ENCODE measurements at regions not wholly inside any gene's neighbourhood (a gene's known extent, or its start where the extent isn't known, plus 50 kb on each side); places are given as distances from the start of the nearest gene placed in this dataset.

DNA sequence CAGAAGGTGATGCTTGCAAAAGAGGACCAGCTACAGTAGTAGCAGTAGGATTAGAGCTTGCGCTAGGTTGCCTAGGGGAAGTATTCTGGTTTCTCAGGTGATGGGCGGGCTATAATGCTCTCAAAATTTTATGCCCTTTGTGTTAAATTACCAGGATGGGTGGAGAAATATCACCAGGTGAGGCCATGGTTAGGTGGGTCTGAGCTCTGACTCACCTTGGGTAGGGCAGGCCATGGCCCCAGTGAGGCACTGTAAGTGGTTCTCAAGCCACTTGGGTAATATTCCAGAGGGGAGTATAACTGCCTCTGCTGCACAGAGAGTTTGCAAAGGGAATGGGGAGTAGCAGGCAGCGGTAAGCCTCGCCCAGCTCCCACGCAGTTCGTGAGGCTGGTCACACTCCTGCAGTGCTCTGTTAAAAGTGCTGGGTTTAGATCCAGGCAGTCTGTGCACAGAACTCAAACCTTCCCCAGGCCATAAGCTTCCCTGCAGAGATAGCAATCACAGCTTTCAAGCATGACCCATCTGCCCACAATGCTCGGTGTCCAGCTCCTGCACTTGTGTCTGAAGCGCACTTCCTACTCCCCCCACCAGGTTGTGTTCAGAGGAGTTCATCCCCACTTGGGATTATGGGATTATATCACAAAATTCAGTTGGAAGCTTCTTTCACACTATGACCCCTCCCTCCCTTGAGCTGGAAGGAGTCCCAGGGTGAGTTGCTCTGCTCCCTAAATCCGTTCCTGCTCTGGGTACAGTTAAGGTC lies 575.0 kb downstream of the CHSY3 start:
- no peaks in the 10 kb centered on the region for H3K27me3 ChIP-seq (replicated peaks in 2 of 5; ENCODE audit: control insufficient read depth in 4 of 5, insufficient read depth in 5 of 5, low read length in 4 of 5)
- WGBS (ENCODE audit: insufficient coverage), result 77% methylated on average over 4 of the region's 9 CpGs
- H3K9me3 ChIP-seq (ENCODE audit: control extremely low read depth in 1 of 5, control insufficient read depth in 4 of 5, insufficient read depth in 2 of 5, low read depth in 1 of 5, low read length in 4 of 5), result peaks cover 0 to 5% (median 0%) of the 10 kb centered on the region in 5 experiments
- H3K4me1 ChIP-seq (ENCODE audit: control extremely low read depth in 1 of 4, control insufficient read depth in 4 of 4, insufficient read depth in 4 of 4, low read length in 3 of 4), result peaks cover 0 to 4% (median 0%) of the 10 kb centered on the region in 4 experiments
- no peak for DNase-seq
- H3K4me3 ChIP-seq (ENCODE audit: control insufficient read depth in 1 of 7, extremely low read depth in 1 of 7, insufficient read depth in 4 of 7, low read depth in 2 of 7, low read length in 6 of 7), result no peak overlapping the region
- H3K27ac ChIP-seq (ENCODE audit: insufficient read depth in 1 of 2, low read depth in 1 of 2, low read length in 2 of 2, poor library complexity in 1 of 2, severe bottlenecking in 2 of 2), result no peak overlapping the region
- ChIA-PET POLR2A (no interaction called here), CTCF (interaction anchor here (0.7 to 2.2 kb wide), 5 partner anchors 10 to 24 kb away, joined by 3 to 6 read pairs (median 3); no protein-coding TSS in a partner anchor)
- no peaks in the 10 kb centered on the region for H3K36me3 ChIP-seq (ENCODE audit: control insufficient read depth in 4 of 4, insufficient read depth in 4 of 4, low read length in 3 of 4)

DNA sequence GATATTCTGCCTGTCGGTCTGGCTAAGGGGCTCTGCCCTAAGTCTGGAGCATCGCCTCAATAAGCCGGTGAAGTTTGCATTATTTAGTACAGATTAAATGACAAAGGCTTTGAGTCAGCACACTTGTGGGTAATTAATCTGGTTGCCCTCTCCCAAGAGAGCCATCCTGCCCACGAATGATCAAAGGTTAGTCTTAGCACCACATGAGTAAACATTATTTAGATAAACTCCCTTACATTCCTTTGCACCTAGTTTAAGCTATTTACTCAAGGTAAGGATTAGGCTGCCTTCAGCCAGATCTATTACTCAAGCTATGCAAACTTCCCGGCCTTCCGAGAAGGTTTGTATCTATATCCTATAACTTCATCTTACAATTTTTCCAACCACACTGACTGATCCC lies 572.1 kb downstream of the CHSY3 start:
- DNase-seq, result no peak
- H3K4me1 ChIP-seq (ENCODE audit: control extremely low read depth in 1 of 4, control insufficient read depth in 4 of 4, insufficient read depth in 4 of 4, low read length in 3 of 4), result peaks cover 0 to 4% (median 0%) of the 10 kb centered on the region in 4 experiments
- peaks cover 0 to 5% (median 1%) of the 10 kb centered on the region in 5 experiments for H3K9me3 ChIP-seq (ENCODE audit: control extremely low read depth in 1 of 5, control insufficient read depth in 4 of 5, insufficient read depth in 2 of 5, low read depth in 1 of 5, low read length in 4 of 5)
- H3K27ac ChIP-seq (ENCODE audit: insufficient read depth in 1 of 2, low read depth in 1 of 2, low read length in 2 of 2, poor library complexity in 1 of 2, severe bottlenecking in 2 of 2), result no peak overlapping the region
- H3K36me3 ChIP-seq (ENCODE audit: control insufficient read depth in 4 of 4, insufficient read depth in 4 of 4, low read length in 3 of 4), result no peaks in the 10 kb centered on the region
- WGBS (ENCODE audit: insufficient coverage), result 88% methylated on average over 4 of the region's 6 CpGs
- no peaks in the 10 kb centered on the region for H3K27me3 ChIP-seq (replicated peaks in 2 of 5; ENCODE audit: control insufficient read depth in 4 of 5, insufficient read depth in 5 of 5, low read length in 4 of 5)
- ChIA-PET CTCF (no interaction called here), POLR2A (no interaction called here)
- H3K4me3 ChIP-seq (ENCODE audit: control insufficient read depth in 1 of 7, extremely low read depth in 1 of 7, insufficient read depth in 4 of 7, low read depth in 2 of 7, low read length in 6 of 7), result no peak overlapping the region

DNA sequence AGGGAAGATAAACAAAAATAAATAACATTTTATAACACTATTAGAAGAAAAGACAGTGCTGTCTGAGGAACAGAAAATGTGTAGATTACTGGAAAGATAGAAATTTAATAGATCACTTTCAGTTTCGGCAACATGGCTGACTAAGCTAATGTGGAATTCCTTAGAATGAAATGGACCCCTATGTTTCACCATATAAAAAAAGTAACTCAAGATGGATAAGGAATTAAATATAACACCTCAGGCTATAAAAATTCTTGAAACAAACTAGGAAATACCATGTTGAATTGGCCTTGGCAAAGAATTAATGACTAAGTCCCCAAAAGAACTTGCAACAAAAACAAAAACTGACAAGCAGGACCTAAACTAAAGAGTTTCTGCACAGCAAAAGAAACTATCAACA lies 558.3 kb downstream of the CHSY3 start:
- Histone ChIP-seq H3K36me3 (ENCODE audit: control insufficient read depth in 4 of 4, insufficient read depth in 4 of 4, low read length in 3 of 4) (no peaks in the 10 kb centered on the region), H3K4me3 (ENCODE audit: control insufficient read depth in 1 of 7, extremely low read depth in 1 of 7, insufficient read depth in 4 of 7, low read depth in 2 of 7, low read length in 6 of 7) (no peak overlapping the region), H3K27me3 (replicated peaks in 2 of 5; ENCODE audit: control insufficient read depth in 4 of 5, insufficient read depth in 5 of 5, low read length in 4 of 5) (no peaks in the 10 kb centered on the region), H3K9me3 (ENCODE audit: control extremely low read depth in 1 of 5, control insufficient read depth in 4 of 5, insufficient read depth in 2 of 5, low read depth in 1 of 5, low read length in 4 of 5) (peaks cover 0 to 4% (median 0%) of the 10 kb centered on the region in 5 experiments), H3K4me1 (ENCODE audit: control extremely low read depth in 1 of 4, control insufficient read depth in 4 of 4, insufficient read depth in 4 of 4, low read length in 3 of 4) (no peaks in the 10 kb centered on the region), H3K27ac (ENCODE audit: insufficient read depth in 1 of 2, low read depth in 1 of 2, low read length in 2 of 2, poor library complexity in 1 of 2, severe bottlenecking in 2 of 2) (no peak overlapping the region)
- WGBS (ENCODE audit: insufficient coverage), result no CpG with 5 or more reads among the region's 1 CpG
- CTCF ChIA-PET, result no interaction called here
- POLR2A ChIA-PET, result no interaction called here
- no peak for DNase-seq

DNA sequence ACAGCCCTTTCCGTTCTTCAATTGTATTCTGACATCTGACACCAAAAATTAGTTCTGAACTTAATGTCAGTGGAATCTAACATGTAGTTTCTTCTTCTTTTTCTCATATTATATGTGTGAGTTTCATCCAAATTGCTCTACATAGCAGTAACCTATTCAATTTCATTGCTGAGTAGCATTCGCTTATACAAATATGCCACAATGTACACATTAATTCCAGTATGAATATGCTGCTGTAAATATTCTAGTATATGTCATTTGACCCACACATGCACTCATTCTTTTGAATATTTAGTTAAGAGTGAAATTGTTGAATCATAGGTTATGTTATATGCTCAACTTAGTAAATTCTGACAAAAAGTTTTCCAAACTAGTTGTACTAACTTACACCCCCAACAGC lies 550.9 kb downstream of the CHSY3 start:
- ChIA-PET POLR2A (no interaction called here), CTCF (no interaction called here)
- no peak overlapping the region for H3K4me3 ChIP-seq (ENCODE audit: control insufficient read depth in 1 of 7, extremely low read depth in 1 of 7, insufficient read depth in 4 of 7, low read depth in 2 of 7, low read length in 6 of 7)
- no peaks in the 10 kb centered on the region for H3K27me3 ChIP-seq (replicated peaks in 2 of 5; ENCODE audit: control insufficient read depth in 4 of 5, insufficient read depth in 5 of 5, low read length in 4 of 5)
- H3K9me3 ChIP-seq (ENCODE audit: control extremely low read depth in 1 of 5, control insufficient read depth in 4 of 5, insufficient read depth in 2 of 5, low read depth in 1 of 5, low read length in 4 of 5), result peaks cover 0 to 4% (median 0%) of the 10 kb centered on the region in 5 experiments
- WGBS (ENCODE audit: insufficient coverage), result no CpG with 5 or more reads among the region's 2 CpGs
- no peaks in the 10 kb centered on the region for H3K4me1 ChIP-seq (ENCODE audit: control extremely low read depth in 1 of 4, control insufficient read depth in 4 of 4, insufficient read depth in 4 of 4, low read length in 3 of 4)
- no peak for DNase-seq
- no peaks in the 10 kb centered on the region for H3K36me3 ChIP-seq (ENCODE audit: control insufficient read depth in 4 of 4, insufficient read depth in 4 of 4, low read length in 3 of 4)
- no peak overlapping the region for H3K27ac ChIP-seq (ENCODE audit: insufficient read depth in 1 of 2, low read depth in 1 of 2, low read length in 2 of 2, poor library complexity in 1 of 2, severe bottlenecking in 2 of 2)

DNA sequence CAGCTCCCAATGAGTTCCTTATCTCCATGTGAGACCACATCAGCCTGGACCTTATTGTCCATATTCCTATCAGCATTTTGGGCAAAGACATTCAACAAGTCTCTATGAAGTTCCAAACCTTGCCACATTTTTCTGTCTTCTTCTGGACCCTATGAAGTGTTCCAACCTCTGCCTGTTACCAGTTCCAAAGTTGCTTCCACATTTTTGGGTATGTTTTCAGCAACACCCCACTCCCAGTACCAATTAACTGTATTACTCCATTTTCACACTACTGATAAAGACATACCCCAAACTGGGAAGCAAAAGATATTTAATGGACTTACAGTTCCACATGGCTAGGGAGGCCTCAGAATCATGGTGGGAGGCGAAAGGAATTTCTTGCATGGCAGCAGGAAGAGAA lies 548.5 kb downstream of the CHSY3 start:
- DNase-seq, result no peak
- CTCF ChIA-PET, result no interaction called here
- Histone ChIP-seq H3K4me1 (ENCODE audit: control extremely low read depth in 1 of 4, control insufficient read depth in 4 of 4, insufficient read depth in 4 of 4, low read length in 3 of 4) (no peaks in the 10 kb centered on the region), H3K27me3 (replicated peaks in 2 of 5; ENCODE audit: control insufficient read depth in 4 of 5, insufficient read depth in 5 of 5, low read length in 4 of 5) (no peaks in the 10 kb centered on the region), H3K4me3 (ENCODE audit: control insufficient read depth in 1 of 7, extremely low read depth in 1 of 7, insufficient read depth in 4 of 7, low read depth in 2 of 7, low read length in 6 of 7) (no peak overlapping the region), H3K36me3 (ENCODE audit: control insufficient read depth in 4 of 4, insufficient read depth in 4 of 4, low read length in 3 of 4) (no peaks in the 10 kb centered on the region), H3K27ac (ENCODE audit: insufficient read depth in 1 of 2, low read depth in 1 of 2, low read length in 2 of 2, poor library complexity in 1 of 2, severe bottlenecking in 2 of 2) (no peak overlapping the region), H3K9me3 (ENCODE audit: control extremely low read depth in 1 of 5, control insufficient read depth in 4 of 5, insufficient read depth in 2 of 5, low read depth in 1 of 5, low read length in 4 of 5) (peaks cover 0 to 2% (median 0%) of the 10 kb centered on the region in 5 experiments)
- POLR2A ChIA-PET, result no interaction called here
- WGBS (ENCODE audit: insufficient coverage), result no CpG with 5 or more reads among the region's 1 CpG

DNA sequence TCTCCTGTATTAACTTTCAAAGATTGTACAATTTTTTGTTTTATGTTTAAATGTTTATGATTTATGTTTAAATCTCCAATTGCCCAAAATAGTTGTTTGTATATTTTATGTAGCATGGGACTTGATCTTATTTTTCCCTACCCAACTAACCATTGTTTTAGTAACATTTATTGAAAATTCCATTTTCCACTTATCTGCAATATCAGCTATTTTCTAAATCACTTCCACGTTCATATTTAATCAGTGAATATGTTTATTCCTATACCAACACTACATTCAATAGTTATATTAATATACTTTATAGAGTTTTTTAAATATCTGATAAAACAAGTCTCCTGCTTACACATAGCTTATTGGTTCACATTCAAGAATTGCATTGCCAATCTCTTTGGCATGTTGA lies 532.2 kb downstream of the CHSY3 start:
- no peaks in the 10 kb centered on the region for H3K4me1 ChIP-seq (ENCODE audit: control extremely low read depth in 1 of 4, control insufficient read depth in 4 of 4, insufficient read depth in 4 of 4, low read length in 3 of 4)
- POLR2A ChIA-PET, result no interaction called here
- H3K36me3 ChIP-seq (ENCODE audit: control insufficient read depth in 4 of 4, insufficient read depth in 4 of 4, low read length in 3 of 4), result no peaks in the 10 kb centered on the region
- no peak overlapping the region for H3K27ac ChIP-seq (ENCODE audit: insufficient read depth in 1 of 2, low read depth in 1 of 2, low read length in 2 of 2, poor library complexity in 1 of 2, severe bottlenecking in 2 of 2)
- H3K9me3 ChIP-seq (ENCODE audit: control extremely low read depth in 1 of 5, control insufficient read depth in 4 of 5, insufficient read depth in 2 of 5, low read depth in 1 of 5, low read length in 4 of 5), result peaks cover 0 to 11% (median 4%) of the 10 kb centered on the region in 5 experiments
- no peaks in the 10 kb centered on the region for H3K27me3 ChIP-seq (replicated peaks in 2 of 5; ENCODE audit: control insufficient read depth in 4 of 5, insufficient read depth in 5 of 5, low read length in 4 of 5)
- CTCF ChIA-PET, result no interaction called here
- no peak for DNase-seq
- no peak overlapping the region for H3K4me3 ChIP-seq (ENCODE audit: control insufficient read depth in 1 of 7, extremely low read depth in 1 of 7, insufficient read depth in 4 of 7, low read depth in 2 of 7, low read length in 6 of 7)
- no CpG with 5 or more reads among the region's 1 CpG for WGBS (ENCODE audit: insufficient coverage)

DNA sequence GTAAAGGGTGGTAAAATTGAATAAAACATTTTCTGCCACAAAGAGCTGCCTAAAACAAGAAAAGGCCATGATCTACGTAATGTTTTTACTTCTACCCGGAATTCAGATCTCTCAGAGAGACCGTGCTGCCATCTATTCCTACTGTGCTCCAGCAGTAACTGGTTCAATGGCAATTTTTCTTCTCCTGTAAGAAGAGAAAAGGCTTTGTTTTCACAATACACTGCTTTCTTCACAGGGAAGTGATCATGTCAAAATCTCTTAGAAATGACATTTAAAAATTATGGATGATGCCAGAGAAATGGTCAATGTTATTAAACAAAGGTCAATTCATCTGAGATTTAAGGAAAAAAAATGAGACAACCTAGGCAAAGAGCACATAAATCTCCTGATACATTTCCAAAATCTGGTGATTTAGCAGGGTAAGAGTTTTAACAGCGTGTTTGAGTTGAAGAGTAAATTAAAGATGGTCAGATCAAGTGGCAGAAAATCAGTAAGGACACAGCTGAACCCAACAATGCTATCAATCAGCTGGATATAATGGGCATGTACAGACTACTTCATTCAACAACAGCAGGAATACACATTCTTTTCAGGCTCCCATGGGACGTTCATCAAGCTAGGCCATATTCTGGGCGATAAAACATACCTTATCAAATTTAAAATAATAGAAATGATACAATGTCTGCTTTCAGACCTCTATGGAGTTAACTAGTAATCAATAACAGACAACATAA lies 523.1 kb downstream of the CHSY3 start:
- 96% methylated on average over 3 of the region's 6 CpGs for WGBS (ENCODE audit: insufficient coverage)

More for the DNA sequence above, 523.1 kb downstream of the CHSY3 start:
- ChIA-PET CTCF (no interaction called here), POLR2A (interaction anchor here (0.6 kb wide), 1 partner anchor 8 kb away, joined by 3 read pairs; no protein-coding TSS in a partner anchor)
- Histone ChIP-seq H3K27ac (ENCODE audit: insufficient read depth in 1 of 2, low read depth in 1 of 2, low read length in 2 of 2, poor library complexity in 1 of 2, severe bottlenecking in 2 of 2) (no peak overlapping the region), H3K9me3 (ENCODE audit: control extremely low read depth in 1 of 5, control insufficient read depth in 4 of 5, insufficient read depth in 2 of 5, low read depth in 1 of 5, low read length in 4 of 5) (no peaks in the 10 kb centered on the region), H3K4me1 (ENCODE audit: control extremely low read depth in 1 of 4, control insufficient read depth in 4 of 4, insufficient read depth in 4 of 4, low read length in 3 of 4) (no peaks in the 10 kb centered on the region), H3K4me3 (ENCODE audit: control insufficient read depth in 1 of 7, extremely low read depth in 1 of 7, insufficient read depth in 4 of 7, low read depth in 2 of 7, low read length in 6 of 7) (no peak overlapping the region), H3K36me3 (ENCODE audit: control insufficient read depth in 4 of 4, insufficient read depth in 4 of 4, low read length in 3 of 4) (no peaks in the 10 kb centered on the region), H3K27me3 (replicated peaks in 2 of 5; ENCODE audit: control insufficient read depth in 4 of 5, insufficient read depth in 5 of 5, low read length in 4 of 5) (no peaks in the 10 kb centered on the region)
- DNase-seq, result no peak

Data from common myeloid progenitor, CD34-positive (primary cell).